BE2C (cell line): ENCODE measurements at regions not wholly inside any gene's neighbourhood (a gene's known extent, or its start where the extent isn't known, plus 50 kb on each side); places are given as distances from the start of the nearest gene placed in this dataset.
"Not testable (repeated sequence)": the region's sequence is repeated elsewhere in the genome, so short reads cannot be mapped to it uniquely, and the experiment has no call there.

Experiments used
- DNase-seq: peaks from one replicate; pipeline ENCODE4 v3.0.0-alpha.2; 2020
- H3K27me3 ChIP-seq: fragments of 250-450 bp; sonication (Bioruptor Pico); 2 replicates; pipeline ENCODE4 v1.5.1; 2020; ENCODE audit warnings: mild to moderate bottlenecking
- H3K36me3 ChIP-seq: fragments of 250-450 bp; sonication (Bioruptor Pico); 2 replicates; pipeline ENCODE4 v1.5.1; 2020; ENCODE audit warnings: mild to moderate bottlenecking
- H3K4me1 ChIP-seq: fragments of 250-450 bp; sonication (Bioruptor Pico); 2 replicates; pipeline ENCODE4 v1.5.1; 2020
- H3K4me3 ChIP-seq: 2 replicates; pipeline ENCODE4 v1.5.1; 2011; ENCODE audit warnings: low read depth, low read length
- H3K9me3 ChIP-seq: fragments of 250-450 bp; sonication (Bioruptor Pico); 2 replicates; pipeline ENCODE4 v1.5.1; 2020
- CTCF ChIP-seq: IDR thresholded peaks from 2 replicates; pipeline ENCODE4 v1.5.1; 2012; ENCODE audit warnings: mild to moderate bottlenecking, low read depth, low read length

GRCh38 chr2:166653185-166653813, 159.2 kb upstream of the SCN7A start:
- H3K4me1 ChIP-seq: peaks cover 6% of the 10 kb centered on the region
- no peaks in the 10 kb centered on the region for H3K9me3 ChIP-seq
- no peak for DNase-seq
- no peaks in the 10 kb centered on the region for H3K27me3 ChIP-seq
- no peak for TF ChIP-seq CTCF
- H3K4me3 ChIP-seq: no peak overlapping the region
- H3K36me3 ChIP-seq: no peaks in the 10 kb centered on the region

- no peak overlapping the region for H3K4me3 ChIP-seq
- no peak for TF ChIP-seq CTCF
- no peaks in the 10 kb centered on the region for H3K36me3 ChIP-seq
- peaks cover 6% of the 10 kb centered on the region for H3K4me1 ChIP-seq
- H3K27me3 ChIP-seq: no peaks in the 10 kb centered on the region
- no peak for DNase-seq
- H3K9me3 ChIP-seq: no peaks in the 10 kb centered on the region
Measured at GRCh38 chr2:166651991-166652390, 157.9 kb upstream of the SCN7A start.

GRCh38 chr2:166651080-166651675, 157.1 kb upstream of the SCN7A start:
- no peaks in the 10 kb centered on the region for H3K9me3 ChIP-seq
- no peaks in the 10 kb centered on the region for H3K36me3 ChIP-seq
- H3K4me1 ChIP-seq: peaks cover 6% of the 10 kb centered on the region
- no peaks in the 10 kb centered on the region for H3K27me3 ChIP-seq
- H3K4me3 ChIP-seq: no peak overlapping the region
- TF ChIP-seq CTCF: no peak
- no peak for DNase-seq

GRCh38 chr2:166647935-166648334, 153.9 kb upstream of the SCN7A start:
- no peak for DNase-seq
- TF ChIP-seq CTCF: no peak

GRCh38 chr2:166643980-166644379, 149.9 kb upstream of the SCN7A start:
- Histone ChIP-seq H3K36me3 (no peaks in the 10 kb centered on the region), H3K4me1 (no peaks in the 10 kb centered on the region), H3K9me3 (no peaks in the 10 kb centered on the region), H3K27me3 (no peaks in the 10 kb centered on the region), H3K4me3 (no peak overlapping the region)
- DNase-seq: no peak
- TF ChIP-seq CTCF: no peak

More at GRCh38 chr2:166647935-166648334, 153.9 kb upstream of the SCN7A start:
- Histone ChIP-seq H3K4me3 (no peak overlapping the region), H3K36me3 (no peaks in the 10 kb centered on the region), H3K4me1 (no peaks in the 10 kb centered on the region), H3K27me3 (no peaks in the 10 kb centered on the region), H3K9me3 (no peaks in the 10 kb centered on the region)

- H3K27me3 ChIP-seq, H3K4me1 ChIP-seq, H3K36me3 ChIP-seq: not testable (repeated sequence)
Measured at GRCh38 chr2:166641516-166641915, 147.5 kb upstream of the SCN7A start.

More at GRCh38 chr2:166641516-166641915, 147.5 kb upstream of the SCN7A start:
- not testable (repeated sequence) for H3K4me3 ChIP-seq, H3K9me3 ChIP-seq, DNase-seq
